ENCODE measurements at regions not wholly inside any gene's neighbourhood (a gene's known extent, or its start where the extent isn't known, plus 50 kb on each side); places are given as distances from the start of the nearest gene placed in this dataset.

- no peak for TF ChIP-seq ZNF462 (CRISPR knock-in tag; IDR thresholded peaks at IDR 0.05)
- no peak for TF ChIP-seq EZH2phosphoT487 (IDR thresholded peaks at IDR 0.05; ENCODE audit: unreplicated experiment)
- no peak for TF ChIP-seq NANOG (IDR thresholded peaks at IDR 0.05; ENCODE audit: borderline replicate concordance)
- TF ChIP-seq EZH2 (IDR thresholded peaks at IDR 0.05; ENCODE audit: low read depth, unreplicated experiment): no peak
- no peak for TF ChIP-seq ETS1 (IDR thresholded peaks at IDR 0.05)
- no peak for TF ChIP-seq REST (IDR thresholded peaks at IDR 0.05; ENCODE audit: unreplicated experiment)
Measured at GRCh38 chr6:14981960-14982359, 263.9 kb upstream of the JARID2 start (continued).
